Right lobe of liver (tissue), 4 donors: ENCODE measurements at regions not wholly inside any gene's neighbourhood (a gene's known extent, or its start where the extent isn't known, plus 50 kb on each side); places are given as distances from the start of the nearest gene placed in this dataset.

Source experiments
- CTCF ChIP-seq, 4 donors: fragments of 200-600 bp in 3 of 4; fragments of 450-650 bp in 1 of 4; IDR thresholded peaks; one replicate each; pipeline versions ENCODE4 v1.5.1 to v1.8.0; 2016 to 2022; ENCODE audit warnings: antibody characterized with exemption in 4 of 4, mild to moderate bottlenecking in 2 of 4
- POLR2A ChIP-seq: fragments of 450-650 bp; IDR thresholded peaks from one replicate; pipeline ENCODE4 v1.6.1; 2017; ENCODE audit warnings: antibody characterized with exemption, mild to moderate bottlenecking
- donor health status: DM: no; HTN: no; CAD: no.
- donor health status: DM: no; HTN: no; CAD: no.
- donor health status: DM: no; HTN: yes; CAD: no.

DNA sequence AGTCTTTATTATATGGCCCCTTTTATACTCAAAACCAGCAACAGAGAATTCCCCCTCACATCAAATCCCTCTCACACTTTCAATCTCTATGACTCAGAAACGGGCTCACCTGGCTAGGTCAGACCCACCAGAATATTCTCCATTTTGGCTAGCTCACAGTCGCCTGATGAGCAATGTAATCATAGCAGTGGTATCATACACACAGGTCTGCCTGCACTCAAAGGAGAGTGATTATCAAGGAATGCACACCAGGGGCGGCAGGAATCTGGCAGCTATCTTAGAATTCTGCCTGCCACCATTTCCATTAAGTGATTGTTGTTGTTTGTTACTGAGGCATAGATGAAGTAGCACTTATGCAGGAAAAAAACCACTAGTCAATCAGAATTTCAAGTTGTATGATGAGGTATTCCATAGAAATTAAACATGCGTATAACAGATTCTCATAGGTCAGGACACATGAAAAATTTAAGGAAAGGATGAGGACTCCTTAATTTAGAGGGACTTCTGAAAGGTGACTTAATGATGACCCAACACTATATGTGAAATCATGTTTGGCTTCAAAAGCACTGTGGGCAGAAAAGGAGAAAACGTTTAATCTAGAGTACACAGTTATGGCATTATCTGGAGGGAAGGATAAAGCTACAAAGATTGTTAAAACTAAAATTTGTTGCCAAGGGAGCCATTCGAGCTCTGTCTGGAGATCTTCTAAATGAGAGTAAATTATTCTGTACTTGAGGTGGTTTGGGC lies 185.8 kb upstream of the DDI1 start:
- TF ChIP-seq CTCF (IDR thresholded peaks at IDR 0.05): no peak
- TF ChIP-seq POLR2A: no peak
